Stimulated activated naive CD8-positive, alpha-beta T cell treated with anti-CD3 and anti-CD28 coated beads, Interleukin-15, amount 100 ng/mL, for 72 hours (primary cell): ENCODE measurements at regions not wholly inside any gene's neighbourhood (a gene's known extent, or its start where the extent isn't known, plus 50 kb on each side); places are given as distances from the start of the nearest gene placed in this dataset.

ENCODE experiments used
- ATAC-seq: fragments of 150-1000 bp; cut with Tn5 transposase; 2 replicates; pipeline ENCODE4 v1.10.0; 2021; ENCODE audit warnings: mild to moderate bottlenecking, moderate library complexity
- DNase-seq, 2 donors: peaks; one replicate each; pipeline ENCODE4 v3.0.0; 2021 to 2022
- H3K27ac Mint-ChIP-seq, 2 donors: one replicate each; pipeline ENCODE4 v1.8.0; 2022; ENCODE audit warnings: mild to moderate bottlenecking in 2 of 2, mixed read lengths in 2 of 2, moderate library complexity in 2 of 2
- H3K27me3 Mint-ChIP-seq: one replicate; pipeline ENCODE4 v1.8.0; 2022; ENCODE audit warnings: mixed read lengths
- H3K4me1 Mint-ChIP-seq: one replicate; pipeline ENCODE4 v1.8.0; 2022; ENCODE audit warnings: mild to moderate bottlenecking, mixed read lengths
- H3K4me3 Mint-ChIP-seq, 2 donors: one replicate each; pipeline ENCODE4 v1.8.0; 2022; ENCODE audit warnings: mild to moderate bottlenecking in 2 of 2, mixed read lengths in 2 of 2, moderate library complexity in 1 of 2
- H3K9me3 Mint-ChIP-seq, 2 donors: one replicate each; pipeline ENCODE4 v1.8.0; 2022; ENCODE audit warnings: mixed read lengths in 2 of 2

DNA sequence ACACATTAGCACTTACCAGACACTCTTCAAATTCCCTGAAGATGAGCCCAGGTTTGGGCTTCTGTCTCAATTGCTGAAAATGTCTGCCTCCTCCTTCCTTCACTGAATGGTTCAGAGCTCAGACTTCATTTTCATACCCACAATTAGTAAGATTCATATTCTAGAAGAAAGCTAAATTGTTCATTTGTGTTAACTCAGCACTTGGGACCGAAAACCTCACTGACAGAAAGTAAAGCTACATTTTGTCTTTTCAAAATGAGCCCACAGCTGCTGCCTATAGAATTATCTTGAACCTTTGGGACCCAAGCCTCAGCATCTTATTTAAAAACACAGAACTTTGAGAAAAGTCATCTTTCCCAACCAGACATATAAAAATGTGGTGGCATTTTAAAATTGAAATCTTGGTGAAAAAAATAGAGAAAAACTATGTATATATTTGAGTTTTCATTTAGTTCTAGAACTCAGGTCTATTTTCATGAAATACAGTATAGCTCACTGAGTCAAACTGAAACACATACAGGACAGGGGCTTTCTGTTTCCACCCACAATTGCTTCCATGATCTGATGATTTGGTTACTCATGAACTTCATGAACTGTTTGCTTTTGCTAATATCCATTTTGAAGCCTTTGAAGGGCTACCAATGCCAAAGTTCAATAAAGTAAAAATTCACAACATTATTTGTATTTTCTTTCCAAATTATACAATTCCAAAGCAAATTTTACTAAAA, 119.1 kb upstream of the PFKP start:
- ATAC-seq: peak; percentile 81
- H3K27me3 Mint-ChIP-seq: peaks cover 77% of the 10 kb centered on the region
- H3K9me3 Mint-ChIP-seq: peaks cover 0 to 12% of the 10 kb centered on the region in 2 donors
- no peak overlapping the region for H3K4me3 Mint-ChIP-seq
- peak in 1 of 2 donors; percentile 26 for DNase-seq
- H3K27ac Mint-ChIP-seq: peak overlapping the region; percentile 19
- H3K4me1 Mint-ChIP-seq: peaks cover 25% of the 10 kb centered on the region

DNA sequence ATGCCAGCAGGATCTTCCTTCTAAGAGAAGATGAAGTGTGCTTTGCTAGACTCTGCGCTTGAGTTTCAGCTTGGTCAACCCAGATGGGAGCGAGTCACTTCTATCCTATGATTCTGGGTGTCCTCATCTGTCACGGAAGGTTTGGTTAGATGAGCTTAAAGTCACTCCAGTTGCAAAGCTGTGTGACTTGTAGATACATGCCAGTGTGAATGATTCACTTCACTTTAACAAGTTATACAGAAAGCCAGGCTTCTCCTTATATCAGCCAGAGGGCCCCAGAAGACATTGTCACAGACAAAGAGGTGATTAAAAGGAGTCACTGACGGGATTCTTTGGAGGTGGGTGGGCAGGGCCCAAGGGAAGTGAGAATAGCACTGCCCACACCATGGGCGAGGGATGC, 122.6 kb upstream of the PFKP start:
- Mint-ChIP-seq H3K4me3 (no peak overlapping the region), H3K4me1 (peaks cover 19% of the 10 kb centered on the region), H3K9me3 (peaks cover 0 to 11% of the 10 kb centered on the region in 2 donors), H3K27me3 (peaks cover 70% of the 10 kb centered on the region), H3K27ac (no peak overlapping the region)
- ATAC-seq (no peak), DNase-seq (no peak)

GRCh38 chr10:2943932-2944614, 123.3 kb upstream of the PFKP start:
- DNase-seq (no peak), ATAC-seq (no peak)
- no peak overlapping the region for H3K4me3 Mint-ChIP-seq
- no peak overlapping the region for H3K27ac Mint-ChIP-seq
- H3K9me3 Mint-ChIP-seq: peaks cover 0 to 4% of the 10 kb centered on the region in 2 donors
- peaks cover 13% of the 10 kb centered on the region for H3K4me1 Mint-ChIP-seq
- peaks cover 68% of the 10 kb centered on the region for H3K27me3 Mint-ChIP-seq

GRCh38 chr10:2942938-2943337, 124.4 kb upstream of the PFKP start:
- no peak overlapping the region for H3K4me3 Mint-ChIP-seq
- DNase-seq (no peak), ATAC-seq (no peak)
- H3K27me3 Mint-ChIP-seq: peaks cover 74% of the 10 kb centered on the region
- no peaks in the 10 kb centered on the region for H3K9me3 Mint-ChIP-seq
- H3K27ac Mint-ChIP-seq: no peak overlapping the region
- H3K4me1 Mint-ChIP-seq: peaks cover 3% of the 10 kb centered on the region

- ATAC-seq: no peak
- H3K27me3 Mint-ChIP-seq: peaks cover 78% of the 10 kb centered on the region
- H3K4me1 Mint-ChIP-seq: no peaks in the 10 kb centered on the region
- H3K4me3 Mint-ChIP-seq: no peak overlapping the region
- DNase-seq: no peak
- H3K27ac Mint-ChIP-seq: no peak overlapping the region
- H3K9me3 Mint-ChIP-seq: no peaks in the 10 kb centered on the region
These were observed 128.5 kb upstream of the PFKP start for GRCh38 chr10:2938869-2939268.

GRCh38 chr10:2936816-2937215, 130.5 kb upstream of the PFKP start:
- Mint-ChIP-seq H3K27ac (no peak overlapping the region), H3K9me3 (no peaks in the 10 kb centered on the region), H3K4me1 (no peaks in the 10 kb centered on the region), H3K4me3 (no peak overlapping the region), H3K27me3 (peaks cover 76% of the 10 kb centered on the region)
- ATAC-seq (no peak), DNase-seq (no peak)

DNA sequence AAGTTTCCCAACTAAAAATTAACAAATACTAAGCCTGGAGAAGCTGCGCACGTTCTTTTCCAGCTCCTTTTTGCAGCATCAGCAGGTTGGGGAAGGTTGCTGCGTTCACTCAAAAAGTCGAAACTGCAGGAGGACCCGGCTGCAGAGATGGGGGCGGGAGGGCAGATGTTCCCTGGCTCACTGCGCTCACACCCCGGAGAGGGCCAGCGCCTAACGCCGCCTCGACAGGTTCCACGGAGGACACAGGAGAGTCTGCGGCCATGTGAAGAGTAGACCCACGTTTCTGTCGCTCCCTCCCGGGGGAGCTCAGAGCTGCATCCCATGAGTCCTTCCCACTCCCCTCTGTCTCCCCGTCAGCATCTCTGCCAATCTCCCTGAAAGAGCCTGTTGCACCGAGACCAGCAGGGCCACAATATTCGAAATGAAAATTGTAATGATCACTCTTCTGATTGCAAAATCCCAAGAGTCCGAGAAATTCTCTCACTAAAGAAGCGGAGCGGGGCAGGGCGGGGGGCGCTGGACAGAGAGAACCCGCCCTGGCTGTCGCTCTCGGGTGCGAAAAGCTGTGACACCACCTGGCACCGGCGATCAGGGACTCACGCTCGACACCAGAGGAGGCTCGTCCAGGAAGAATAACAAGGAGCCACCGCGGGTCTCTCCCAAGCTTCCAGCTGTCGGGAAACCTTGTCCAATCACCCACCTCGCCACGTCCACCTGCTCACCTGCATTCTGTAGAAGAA, 131.5 kb upstream of the PFKP start:
- DNase-seq (no peak), ATAC-seq (no peak)
- Mint-ChIP-seq H3K4me3 (no peak overlapping the region), H3K27me3 (peaks cover 66% of the 10 kb centered on the region), H3K4me1 (no peaks in the 10 kb centered on the region), H3K9me3 (no peaks in the 10 kb centered on the region), H3K27ac (no peak overlapping the region)

- H3K9me3 Mint-ChIP-seq: no peaks in the 10 kb centered on the region
- DNase-seq (no peak), ATAC-seq (no peak)
- no peak overlapping the region for H3K4me3 Mint-ChIP-seq
- no peaks in the 10 kb centered on the region for H3K4me1 Mint-ChIP-seq
- peaks cover 57% of the 10 kb centered on the region for H3K27me3 Mint-ChIP-seq
- peak overlapping the region in 1 of 2 donors; percentile 4 for H3K27ac Mint-ChIP-seq
These were observed 133.4 kb upstream of the PFKP start for GRCh38 chr10:2933924-2934323.

GRCh38 chr10:2933519-2933918, 133.8 kb upstream of the PFKP start:
- ATAC-seq (no peak), DNase-seq (no peak)
- Mint-ChIP-seq H3K27ac (no peak overlapping the region), H3K4me3 (no peak overlapping the region), H3K27me3 (peaks cover 56% of the 10 kb centered on the region), H3K9me3 (no peaks in the 10 kb centered on the region), H3K4me1 (peaks cover under 1% of the 10 kb centered on the region)

GRCh38 chr10:2933071-2933470, 134.3 kb upstream of the PFKP start:
- DNase-seq (no peak), ATAC-seq (no peak)
- H3K27ac Mint-ChIP-seq: no peak overlapping the region
- peaks cover 56% of the 10 kb centered on the region for H3K27me3 Mint-ChIP-seq
- H3K4me1 Mint-ChIP-seq: peaks cover 5% of the 10 kb centered on the region
- no peak overlapping the region for H3K4me3 Mint-ChIP-seq
- no peaks in the 10 kb centered on the region for H3K9me3 Mint-ChIP-seq

GRCh38 chr10:2929480-2930258, 137.7 kb upstream of the PFKP start:
- Mint-ChIP-seq H3K9me3 (no peaks in the 10 kb centered on the region), H3K27ac (no peak overlapping the region), H3K4me3 (no peak overlapping the region), H3K27me3 (peaks cover 42% of the 10 kb centered on the region), H3K4me1 (peaks cover 14% of the 10 kb centered on the region)
- ATAC-seq (no peak), DNase-seq (no peak)

DNA sequence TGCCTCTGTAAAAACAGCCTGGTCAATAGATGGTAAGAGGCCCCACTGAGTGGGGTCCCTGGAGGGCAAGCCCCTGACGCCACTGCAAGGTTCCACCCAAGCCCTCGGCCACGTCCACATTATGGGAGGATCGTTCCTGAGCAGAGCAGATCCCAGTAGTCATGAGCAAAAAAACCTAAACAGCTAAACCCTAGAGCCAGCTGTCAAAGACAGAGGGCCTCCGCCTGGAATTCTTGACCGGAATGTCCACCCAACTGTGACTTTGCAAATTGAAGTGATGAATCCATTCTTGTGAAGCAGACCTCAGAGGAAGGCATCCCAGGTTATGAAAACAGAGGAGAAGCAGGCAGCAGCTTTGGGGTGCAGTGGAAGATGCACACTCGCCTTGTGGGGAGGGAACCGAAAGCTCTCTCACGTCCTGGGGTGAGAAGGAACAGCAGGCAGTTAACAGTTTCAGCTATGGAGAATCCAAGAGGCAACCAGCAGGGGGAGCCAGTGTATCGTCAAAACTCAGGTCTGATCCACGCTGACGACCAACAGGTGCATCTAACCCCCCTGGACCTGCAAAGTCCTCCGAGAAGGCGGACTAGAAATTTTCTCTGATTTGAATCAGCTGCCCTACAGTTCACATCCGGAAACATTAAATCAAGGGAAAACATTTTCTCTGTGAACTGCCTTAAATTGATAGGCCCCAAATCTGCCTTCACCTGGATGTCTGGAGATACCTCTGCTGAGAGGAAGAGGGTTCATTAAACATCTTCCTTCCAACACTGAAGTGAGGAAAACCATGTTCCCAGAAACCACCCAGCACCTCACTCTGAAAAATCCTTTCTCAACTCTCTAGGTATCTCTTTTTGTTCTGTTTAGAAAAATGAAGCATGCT, 139.1 kb upstream of the PFKP start:
- peaks cover 14% of the 10 kb centered on the region for H3K4me1 Mint-ChIP-seq
- H3K4me3 Mint-ChIP-seq: no peak overlapping the region
- H3K9me3 Mint-ChIP-seq: no peaks in the 10 kb centered on the region
- no peak overlapping the region for H3K27ac Mint-ChIP-seq
- peaks cover 28% of the 10 kb centered on the region for H3K27me3 Mint-ChIP-seq
- peak; percentile 57 to 64 for DNase-seq
- ATAC-seq: peak; percentile 83

DNA sequence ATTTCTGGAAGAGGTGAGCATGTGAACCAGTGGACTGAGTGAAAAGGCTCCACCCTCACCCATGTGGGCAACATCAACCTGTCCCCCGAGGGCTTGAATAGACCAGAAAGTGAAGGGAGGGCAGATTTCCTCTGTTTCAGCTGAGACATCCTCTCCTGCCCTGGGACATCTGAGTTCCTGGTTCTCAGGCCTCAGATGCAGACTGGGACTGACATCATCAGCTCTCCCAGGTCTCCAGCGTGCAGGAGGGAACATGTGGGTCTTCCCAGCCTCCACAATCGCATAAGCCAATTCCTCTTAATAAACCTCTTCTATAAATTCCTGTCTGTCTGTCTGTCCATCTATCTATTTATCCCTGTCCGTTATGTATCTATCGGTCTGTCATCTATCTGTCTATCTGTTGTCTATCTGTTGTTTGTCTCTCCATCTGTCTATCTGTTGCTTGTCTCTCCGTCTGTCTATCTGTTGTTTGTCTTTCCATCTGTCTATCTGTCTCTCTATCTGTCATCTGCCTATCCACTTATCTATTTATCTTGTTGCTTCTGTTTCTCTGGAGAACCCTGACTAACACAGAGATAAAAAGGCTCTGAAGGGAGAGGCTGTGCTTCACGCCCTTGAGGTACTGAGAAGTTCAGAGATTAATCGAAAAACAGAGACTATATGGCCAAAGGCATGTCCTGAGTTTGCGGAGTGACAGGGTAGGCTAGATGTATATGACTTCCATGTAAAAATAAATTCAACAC, 140.3 kb upstream of the PFKP start:
- no peak for ATAC-seq
- Mint-ChIP-seq H3K27me3 (peaks cover 25% of the 10 kb centered on the region), H3K4me3 (no peak overlapping the region), H3K9me3 (no peaks in the 10 kb centered on the region), H3K27ac (no peak overlapping the region), H3K4me1 (peaks cover 14% of the 10 kb centered on the region)
- DNase-seq: no peak

GRCh38 chr10:2925631-2926030, 141.7 kb upstream of the PFKP start:
- Mint-ChIP-seq H3K4me1 (peaks cover 14% of the 10 kb centered on the region), H3K27me3 (peaks cover 35% of the 10 kb centered on the region)
- no peak for DNase-seq

More at GRCh38 chr10:2925631-2926030, 141.7 kb upstream of the PFKP start:
- Mint-ChIP-seq H3K9me3 (no peaks in the 10 kb centered on the region), H3K4me3 (no peak overlapping the region), H3K27ac (no peak overlapping the region)
- no peak for ATAC-seq
